OCI-LY3 (cell line): ENCODE measurements at regions not wholly inside any gene's neighbourhood (a gene's known extent, or its start where the extent isn't known, plus 50 kb on each side); places are given as distances from the start of the nearest gene placed in this dataset.

ENCODE experiments used
- H2AFZ ChIP-seq: fragments of 200-600, 300-600 bp; shearing (Covaris generic); 2 replicates; pipeline ENCODE4 v1.6.0; 2014; ENCODE audit warnings: antibody characterized with exemption, low read depth, low read length
- H3K27ac ChIP-seq: fragments of 200-600, 300-600 bp; sonication (generic); 2 replicates; pipeline ENCODE4 v1.5.1; 2014; ENCODE audit warnings: mild to moderate bottlenecking, low read length, moderate library complexity, mixed read lengths
- H3K27me3 ChIP-seq: fragments of 200-600, 300-600 bp; sonication (generic); 2 replicates; pipeline ENCODE4 v1.6.1; 2014; ENCODE audit warnings: low read depth, low read length, mixed read lengths
- H3K36me3 ChIP-seq: fragments of 200-600, 300-600 bp; sonication (generic); replicated peaks from 2 replicates; pipeline ENCODE3; 2014; ENCODE audit warnings: low read depth, low read length, mixed read lengths
- H3K4me1 ChIP-seq: fragments of 300-600, 200-600 bp; sonication (generic); 2 replicates; pipeline ENCODE4 v1.6.1; 2014; ENCODE audit warnings: low read length, mixed read lengths
- H3K4me2 ChIP-seq: fragments of 200-600, 300-600 bp; sonication (generic); 2 replicates; pipeline ENCODE4 v1.6.1; 2014; ENCODE audit warnings: low read length, mixed read lengths
- H3K4me3 ChIP-seq: fragments of 300-600, 200-600 bp; sonication (generic); 2 replicates; pipeline ENCODE4 v1.5.1; 2014; ENCODE audit warnings: antibody characterized with exemption, mild to moderate bottlenecking, low read length, moderate library complexity
- H3K79me2 ChIP-seq: fragments of 300-600, 200-600 bp; shearing (Covaris generic); 2 replicates; pipeline ENCODE4 v1.6.1; 2014; ENCODE audit warnings: mild to moderate bottlenecking, low read length, mixed read lengths
- H3K9ac ChIP-seq: fragments of 300-600, 200-600 bp; shearing (Covaris generic); 2 replicates; pipeline ENCODE4 v1.6.0; 2014; ENCODE audit warnings: mild to moderate bottlenecking, low read length, moderate library complexity
- H3K9me3 ChIP-seq: fragments of 200-600, 300-600 bp; shearing (Covaris generic); 2 replicates; pipeline ENCODE4 v1.6.1; 2014; ENCODE audit warnings: low read length, mixed read lengths; ENCODE audit not compliant: insufficient read depth
- H4K20me1 ChIP-seq: fragments of 200-600, 300-600 bp; sonication (generic); 2 replicates; pipeline ENCODE4 v1.6.1; 2016; ENCODE audit warnings: low read length, mixed read lengths; ENCODE audit not compliant: insufficient read depth
- EZH2phosphoT487 ChIP-seq: fragments of 200-600 bp; shearing (Covaris generic); IDR thresholded peaks from 2 replicates; pipeline ENCODE4 v1.6.1; 2018; ENCODE audit warnings: antibody characterized with exemption, mixed run types, low read depth
- TF ChIP-seq, protein P1 (sequence below): fragments of 200-600, 300-600 bp; sonication (generic); IDR thresholded peaks from 2 replicates; pipeline ENCODE4 v1.5.1; 2014; ENCODE audit warnings: antibody characterized with exemption, low read length, low read depth

DNA sequence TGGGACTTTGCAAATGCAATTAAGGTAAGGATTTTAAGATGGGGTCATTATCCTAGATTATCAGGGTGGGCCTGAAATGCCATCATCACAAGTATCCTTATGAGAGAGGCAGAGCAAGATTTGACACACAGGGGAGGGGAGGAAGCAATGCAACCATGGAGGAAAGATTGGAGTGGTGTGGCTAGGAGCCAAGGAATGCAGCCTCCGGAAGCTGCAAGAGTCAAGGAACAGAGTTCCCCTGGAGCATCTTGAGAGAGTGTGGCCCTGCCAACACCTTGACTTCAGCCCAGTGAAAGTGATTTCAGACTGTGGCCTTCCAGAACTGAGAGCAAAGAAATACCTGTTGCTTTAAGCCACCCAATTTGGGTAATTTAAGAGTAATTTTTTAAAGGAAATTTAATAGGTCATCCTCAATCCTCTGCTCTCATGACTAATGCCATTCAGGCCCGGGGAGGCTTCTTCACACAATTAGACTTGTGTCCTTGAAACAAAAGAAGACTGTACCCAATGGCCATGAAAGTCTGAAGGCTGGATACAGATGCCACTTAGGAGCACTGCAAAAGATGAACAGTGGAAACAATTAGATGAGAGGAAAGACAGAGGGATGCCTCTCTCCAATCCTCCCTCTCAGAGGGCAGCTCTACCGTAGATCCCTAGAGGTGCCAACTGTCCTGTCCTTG lies 250.3 kb upstream of the ID2 start:
- Histone ChIP-seq H3K4me3 (no peak overlapping the region), H4K20me1 (no peaks in the 10 kb centered on the region), H3K9me3 (no peaks in the 10 kb centered on the region), H3K9ac (no peak overlapping the region), H3K79me2 (no peaks in the 10 kb centered on the region), H3K4me1 (peaks cover 45% of the 10 kb centered on the region), H3K36me3 (no peaks in the 10 kb centered on the region), H3K27ac (no peak overlapping the region), H3K27me3 (no peaks in the 10 kb centered on the region), H3K4me2 (no peak overlapping the region), H2AFZ (no peak overlapping the region)
- TF ChIP-seq, protein P1, sequence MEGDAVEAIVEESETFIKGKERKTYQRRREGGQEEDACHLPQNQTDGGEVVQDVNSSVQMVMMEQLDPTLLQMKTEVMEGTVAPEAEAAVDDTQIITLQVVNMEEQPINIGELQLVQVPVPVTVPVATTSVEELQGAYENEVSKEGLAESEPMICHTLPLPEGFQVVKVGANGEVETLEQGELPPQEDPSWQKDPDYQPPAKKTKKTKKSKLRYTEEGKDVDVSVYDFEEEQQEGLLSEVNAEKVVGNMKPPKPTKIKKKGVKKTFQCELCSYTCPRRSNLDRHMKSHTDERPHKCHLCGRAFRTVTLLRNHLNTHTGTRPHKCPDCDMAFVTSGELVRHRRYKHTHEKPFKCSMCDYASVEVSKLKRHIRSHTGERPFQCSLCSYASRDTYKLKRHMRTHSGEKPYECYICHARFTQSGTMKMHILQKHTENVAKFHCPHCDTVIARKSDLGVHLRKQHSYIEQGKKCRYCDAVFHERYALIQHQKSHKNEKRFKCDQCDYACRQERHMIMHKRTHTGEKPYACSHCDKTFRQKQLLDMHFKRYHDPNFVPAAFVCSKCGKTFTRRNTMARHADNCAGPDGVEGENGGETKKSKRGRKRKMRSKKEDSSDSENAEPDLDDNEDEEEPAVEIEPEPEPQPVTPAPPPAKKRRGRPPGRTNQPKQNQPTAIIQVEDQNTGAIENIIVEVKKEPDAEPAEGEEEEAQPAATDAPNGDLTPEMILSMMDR: no peak
- no peak for TF ChIP-seq EZH2phosphoT487

DNA sequence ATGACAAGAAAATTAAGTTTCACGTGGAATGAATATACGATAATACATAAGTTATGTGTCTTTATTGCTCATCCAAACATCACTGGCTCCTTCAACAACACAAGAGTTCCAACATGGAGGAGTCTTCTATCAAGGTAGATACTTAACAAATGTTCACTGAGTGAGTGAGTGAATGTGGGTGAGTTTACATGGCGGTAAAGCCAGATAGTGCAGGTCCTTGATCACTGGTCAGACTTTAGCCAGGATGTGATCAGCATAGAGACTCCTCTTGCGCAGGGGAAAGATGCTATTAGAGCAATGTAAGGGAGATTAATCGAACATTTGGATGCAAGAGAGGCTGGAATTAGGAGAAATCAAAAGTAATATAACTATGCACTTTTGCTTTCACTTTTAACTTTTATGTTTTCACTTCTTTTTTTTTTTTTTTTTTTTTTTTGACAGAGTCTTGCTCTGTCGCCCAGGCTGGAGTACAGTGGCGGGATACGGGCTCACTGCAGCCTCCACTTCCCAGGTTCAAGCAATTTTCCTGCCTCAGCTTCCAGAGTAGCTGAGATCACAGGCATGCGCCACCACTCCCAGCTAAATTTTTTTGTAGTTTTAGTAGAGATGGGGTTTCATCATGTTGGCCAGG lies 249.0 kb upstream of the ID2 start:
- H3K36me3 ChIP-seq: no peaks in the 10 kb centered on the region
- H3K4me2 ChIP-seq: peak overlapping the region; percentile 86
- no peaks in the 10 kb centered on the region for H3K9me3 ChIP-seq
- peaks cover 50% of the 10 kb centered on the region for H3K4me1 ChIP-seq
- no peaks in the 10 kb centered on the region for H3K79me2 ChIP-seq
- H2AFZ ChIP-seq: peak overlapping the region; percentile 77; the same call in 1 of the 2 replicates
- TF ChIP-seq, protein P1: no peak
- TF ChIP-seq EZH2phosphoT487: no peak
- peak overlapping the region; percentile 47 for H3K27ac ChIP-seq
- no peaks in the 10 kb centered on the region for H4K20me1 ChIP-seq
- peak overlapping the region; percentile 64 for H3K4me3 ChIP-seq
- H3K27me3 ChIP-seq: no peaks in the 10 kb centered on the region
- peak overlapping the region; percentile 50; the same call in 1 of the 2 replicates for H3K9ac ChIP-seq

DNA sequence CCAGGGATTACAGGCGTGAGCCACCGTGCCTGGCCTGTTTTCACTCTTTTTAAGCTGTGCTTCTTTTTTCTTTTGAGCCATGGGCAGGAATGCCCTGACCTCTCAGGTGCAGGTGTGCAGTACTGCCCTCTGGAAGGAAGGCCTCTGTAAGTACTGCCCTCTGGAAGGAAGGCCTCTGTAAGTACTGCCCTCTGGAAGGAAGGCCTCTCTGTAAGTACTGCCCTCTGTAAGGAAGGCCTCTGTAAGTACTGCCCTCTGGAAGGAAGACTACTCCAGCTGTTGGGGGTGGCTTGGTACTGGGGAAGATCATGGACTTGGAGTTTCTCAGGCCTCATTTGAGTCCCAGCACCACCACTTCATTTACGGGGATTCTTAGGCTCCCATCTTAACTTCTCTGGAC lies 248.5 kb upstream of the ID2 start:
- no peaks in the 10 kb centered on the region for H4K20me1 ChIP-seq
- no peaks in the 10 kb centered on the region for H3K79me2 ChIP-seq
- H3K9ac ChIP-seq: peak overlapping the region; percentile 50
- no peak overlapping the region for H2AFZ ChIP-seq
- no peaks in the 10 kb centered on the region for H3K27me3 ChIP-seq
- H3K4me3 ChIP-seq: peak overlapping the region; percentile 40
- H3K4me1 ChIP-seq: peaks cover 47% of the 10 kb centered on the region
- H3K27ac ChIP-seq: peak overlapping the region; percentile 47
- no peaks in the 10 kb centered on the region for H3K36me3 ChIP-seq
- TF ChIP-seq, protein P1: no peak
- no peak for TF ChIP-seq EZH2phosphoT487
- no peaks in the 10 kb centered on the region for H3K9me3 ChIP-seq
- peak overlapping the region; percentile 86 for H3K4me2 ChIP-seq

DNA sequence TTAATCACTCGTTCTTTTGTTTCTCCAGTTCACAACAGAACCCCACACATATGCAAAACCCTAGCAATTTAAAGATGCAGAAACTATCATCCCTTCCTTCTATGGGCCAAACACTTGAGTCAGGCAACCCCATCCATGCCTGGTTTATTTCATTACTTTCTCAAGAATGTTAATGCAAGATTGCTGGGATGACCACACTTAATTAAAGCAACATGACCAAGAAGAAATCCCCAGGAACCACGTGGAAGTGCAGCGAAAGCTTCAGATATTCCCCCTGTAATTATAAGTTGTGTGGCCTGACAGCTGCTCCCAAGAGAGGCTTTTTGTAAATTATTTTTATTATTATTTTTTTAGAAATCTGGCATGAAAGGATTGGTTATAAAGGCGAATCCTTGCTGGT lies 246.2 kb upstream of the ID2 start:
- Histone ChIP-seq H3K4me2 (peak overlapping the region; percentile 33), H3K27me3 (no peaks in the 10 kb centered on the region), H3K9ac (no peak overlapping the region), H3K4me1 (peaks cover 48% of the 10 kb centered on the region), H2AFZ (no peak overlapping the region), H3K4me3 (no peak overlapping the region), H4K20me1 (no peaks in the 10 kb centered on the region), H3K9me3 (no peaks in the 10 kb centered on the region), H3K27ac (no peak overlapping the region; the same call in 1 of the 2 replicates), H3K36me3 (no peaks in the 10 kb centered on the region), H3K79me2 (no peaks in the 10 kb centered on the region)
- no peak for TF ChIP-seq EZH2phosphoT487
- TF ChIP-seq, protein P1: no peak
